ENCODE measurements at regions not wholly inside any gene's neighbourhood (a gene's known extent, or its start where the extent isn't known, plus 50 kb on each side); places are given as distances from the start of the nearest gene placed in this dataset.
"Not testable (repeated sequence)": the region's sequence is repeated elsewhere in the genome, so short reads cannot be mapped to it uniquely, and the experiment has no call there.

DNA sequence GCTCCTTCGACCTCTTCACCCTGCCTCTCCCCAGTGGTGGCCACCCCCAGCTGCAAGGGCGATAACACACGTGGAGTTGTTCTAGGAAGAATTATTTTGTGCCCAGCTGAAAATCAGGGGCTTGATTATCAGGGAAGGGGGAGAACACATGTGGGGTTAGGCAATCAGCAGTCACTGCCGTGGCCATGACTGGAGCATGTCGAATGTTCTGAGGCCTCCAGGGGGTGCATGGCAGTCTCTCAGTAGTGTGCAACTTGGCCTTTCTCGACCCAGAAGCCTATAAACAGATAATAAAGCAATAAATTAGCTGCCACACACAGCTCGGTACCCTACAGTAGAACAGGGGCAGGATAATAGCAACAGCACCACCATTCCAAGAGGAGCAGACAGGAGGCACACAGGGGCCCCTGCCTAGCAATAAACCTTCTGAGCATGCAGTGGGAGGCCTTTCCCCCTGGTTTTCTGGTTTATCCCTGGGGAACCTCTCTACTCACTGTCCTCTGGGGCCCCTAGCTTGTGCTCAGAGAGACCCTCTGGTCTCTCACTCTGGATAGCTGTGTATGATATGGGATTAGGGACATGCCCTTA lies 308.2 kb upstream of the PLGLB2 start:
- not testable (repeated sequence) for DNase-seq

DNA sequence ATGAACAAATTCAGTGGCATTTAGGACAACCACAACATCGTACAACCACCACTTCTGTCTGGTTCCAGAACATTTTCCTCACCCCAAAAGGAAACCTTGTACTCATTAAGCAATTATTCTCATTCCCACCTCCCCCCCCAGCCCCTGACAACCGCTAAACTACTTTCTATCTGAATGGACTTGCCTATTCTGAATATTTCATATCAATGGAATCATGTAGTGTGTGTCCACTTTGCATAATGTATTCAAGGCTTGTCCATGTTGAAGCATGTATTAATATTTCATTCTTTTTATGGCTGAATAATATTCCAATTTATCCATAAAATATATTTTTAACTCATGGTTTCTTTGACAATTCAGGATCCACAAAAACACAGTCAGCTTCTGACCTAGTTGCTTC lies 307.2 kb upstream of the PLGLB2 start:
- not testable (repeated sequence) for DNase-seq

DNA sequence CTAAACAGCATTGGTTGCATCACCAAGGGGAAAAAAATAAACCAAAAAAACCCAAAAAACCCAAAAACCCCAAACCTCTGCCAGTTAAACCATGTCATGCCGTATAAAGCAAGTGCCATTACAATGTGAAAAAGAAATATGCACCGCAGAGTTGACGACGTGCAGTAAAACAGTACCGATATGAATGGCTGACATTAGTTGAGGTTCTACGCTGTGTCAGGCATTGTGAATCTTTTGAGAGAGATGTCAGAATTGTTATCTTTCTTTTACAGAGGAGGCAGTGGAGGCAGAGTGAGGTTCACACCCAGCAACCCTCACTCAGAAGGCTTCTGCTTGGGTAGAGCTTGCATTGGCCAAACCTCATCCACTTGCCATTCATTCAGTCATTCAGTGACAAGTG lies 306.5 kb upstream of the PLGLB2 start:
- DNase-seq: not testable (repeated sequence)

DNA sequence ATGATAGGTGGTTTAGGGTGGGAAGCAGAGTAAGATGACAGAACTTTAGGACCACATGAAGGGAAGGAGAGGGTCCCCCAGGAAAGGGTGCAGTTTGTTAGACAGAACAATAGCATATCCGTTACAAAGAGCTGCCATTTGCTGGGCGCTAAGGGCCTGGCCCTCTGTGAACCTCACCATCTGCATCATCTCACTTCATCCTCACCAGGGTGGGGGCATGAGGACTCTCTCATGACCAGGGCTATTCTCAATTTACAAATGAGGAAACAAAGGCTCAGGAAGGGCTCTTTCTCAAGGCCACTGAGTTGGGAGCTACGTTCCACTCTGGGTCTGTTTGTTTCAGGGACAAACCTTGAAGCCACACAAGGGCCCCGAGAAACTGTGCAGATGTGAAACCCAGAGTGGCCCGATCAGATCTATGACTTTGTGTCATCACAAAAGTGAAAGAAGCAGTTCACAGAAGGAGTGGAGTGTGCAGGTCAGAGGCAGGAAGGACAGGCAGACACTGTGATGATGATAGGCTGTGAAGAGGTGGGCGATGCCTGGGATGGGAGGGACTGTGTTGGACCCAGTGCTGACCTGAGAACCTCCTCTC lies 304.8 kb upstream of the PLGLB2 start:
- not testable (repeated sequence) for DNase-seq

DNA sequence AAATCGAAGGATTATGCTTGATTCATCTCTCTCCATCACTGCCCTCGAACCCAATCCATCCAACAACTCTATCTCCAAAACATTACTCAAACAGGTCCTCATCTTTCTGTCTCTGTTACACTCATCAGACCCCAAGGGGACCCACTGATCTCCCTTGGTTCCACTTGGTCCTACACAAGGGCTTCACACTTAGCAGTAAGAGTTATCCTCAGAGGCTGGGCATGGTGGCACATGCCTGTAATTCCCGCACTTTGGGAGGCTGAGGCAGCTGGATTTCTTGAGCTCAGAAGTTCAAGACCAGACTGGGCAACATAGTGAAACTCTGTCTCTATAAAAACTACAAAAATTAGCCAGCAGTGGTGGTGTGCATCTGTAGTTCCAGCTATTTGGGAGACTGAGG lies 302.9 kb upstream of the PLGLB2 start:
- not testable (repeated sequence) for DNase-seq

DNA sequence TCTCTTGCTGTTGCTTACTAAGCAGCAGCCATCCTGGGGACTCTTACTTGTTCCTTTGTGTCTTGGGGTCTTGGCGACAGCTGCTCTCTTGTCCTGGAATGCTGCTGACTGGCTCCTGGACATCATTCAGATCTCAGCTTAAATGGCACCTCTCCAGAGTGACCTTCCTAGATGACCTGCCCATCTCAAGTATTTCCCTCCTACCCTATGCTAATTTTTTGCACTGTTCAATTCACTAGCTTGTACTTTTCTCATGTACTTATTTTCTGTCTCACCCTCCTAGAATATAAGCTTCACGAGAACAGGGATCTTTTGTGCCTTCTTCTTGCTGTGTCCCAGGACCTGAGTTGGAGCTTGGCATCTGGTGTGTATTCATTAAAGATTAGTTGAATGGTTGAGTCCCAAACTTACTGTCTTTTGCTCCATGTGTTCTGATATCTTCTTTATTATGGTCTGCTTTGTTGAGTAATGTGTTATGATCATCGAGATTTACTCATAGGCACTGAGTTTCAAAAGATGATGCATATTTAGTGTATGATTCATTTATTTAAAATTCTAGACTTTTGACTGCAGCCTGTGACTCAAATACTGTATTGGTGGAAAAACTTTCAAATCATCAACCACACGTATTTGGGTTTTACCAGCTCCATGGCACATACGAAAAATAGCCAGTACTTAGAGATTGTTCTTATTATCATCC lies 302.1 kb upstream of the PLGLB2 start:
- DNase-seq: not testable (repeated sequence)

DNA sequence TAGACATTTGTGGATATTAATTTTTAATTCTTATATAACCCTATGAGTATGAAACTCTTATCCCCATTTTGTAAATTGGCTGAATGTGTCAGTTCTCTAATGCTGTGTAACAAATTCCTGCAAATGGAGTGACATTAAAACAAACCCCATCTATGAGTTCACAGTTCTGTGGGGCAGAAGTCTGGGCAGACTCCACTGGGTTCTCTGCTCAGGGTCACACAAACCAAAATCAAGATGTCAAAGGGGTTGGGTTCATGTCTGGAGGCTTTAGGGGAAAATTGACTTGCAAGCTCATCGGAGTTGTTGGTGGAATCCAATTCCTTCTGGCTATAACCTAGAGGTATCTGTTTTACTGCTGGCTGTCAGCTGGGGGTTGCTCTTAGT lies 301.6 kb upstream of the PLGLB2 start:
- not testable (repeated sequence) for DNase-seq

DNA sequence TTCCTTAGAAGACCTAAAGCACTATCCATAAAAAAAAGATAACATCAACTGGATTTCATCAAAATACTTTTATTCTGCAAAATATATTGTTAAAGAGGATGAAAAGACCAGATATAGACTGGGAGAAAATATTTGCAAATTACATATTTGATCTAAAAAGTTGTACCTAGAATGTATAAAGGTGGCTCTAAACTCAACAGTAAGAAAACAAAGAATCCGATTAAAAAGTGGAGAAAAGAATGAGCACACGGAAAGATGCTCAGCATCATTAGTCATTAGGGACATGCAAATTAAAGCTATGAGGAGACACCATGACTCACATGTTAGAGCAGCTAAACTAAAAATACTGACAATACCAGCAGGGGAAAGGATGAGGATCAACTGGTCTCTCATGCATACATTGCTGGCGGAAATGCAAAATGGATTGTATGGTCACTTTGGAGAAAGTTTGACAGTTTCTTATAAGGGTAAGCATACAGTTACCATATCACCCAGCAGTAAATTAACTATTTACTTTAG lies 298.4 kb upstream of the PLGLB2 start:
- DNase-seq: not testable (repeated sequence)

DNA sequence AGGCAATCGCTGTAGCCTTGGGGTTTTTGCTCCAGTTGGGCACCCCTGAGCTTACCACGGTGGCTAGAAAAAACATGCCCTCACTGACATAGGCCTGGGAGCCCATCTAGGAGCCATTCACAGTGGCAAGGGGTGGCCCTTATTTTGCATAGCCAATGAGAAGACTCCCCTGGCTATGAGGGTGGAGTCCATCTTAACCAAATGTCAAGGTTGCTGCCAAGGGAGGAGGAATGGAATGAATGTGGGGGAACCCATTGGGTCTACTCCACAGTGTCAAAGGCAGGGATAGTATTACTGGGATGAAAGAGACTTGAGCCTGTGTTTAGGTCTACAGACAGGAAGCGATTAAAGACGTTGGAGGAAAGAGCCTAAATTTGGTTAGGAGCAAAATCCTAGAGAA lies 295.7 kb upstream of the PLGLB2 start:
- not testable (repeated sequence) for DNase-seq

DNA sequence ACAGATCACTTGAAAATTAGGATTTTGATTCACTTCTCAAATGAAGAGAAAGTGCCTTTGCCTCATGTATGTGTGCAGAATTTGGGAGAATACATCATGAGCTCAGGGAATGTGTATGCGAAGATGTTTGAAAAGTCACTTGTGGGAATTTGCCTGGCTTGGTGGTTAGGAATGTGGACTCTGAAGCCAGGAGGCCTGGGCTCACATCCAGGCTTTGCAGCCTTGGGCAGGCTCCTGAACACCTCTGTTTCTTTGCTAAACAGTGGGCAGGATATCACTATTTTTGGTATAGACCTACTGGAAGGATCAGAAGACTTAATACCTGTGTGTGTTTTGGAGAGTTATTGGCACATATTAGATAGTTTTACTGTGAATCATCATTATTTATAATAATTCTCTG lies 295.0 kb upstream of the PLGLB2 start:
- not testable (repeated sequence) for DNase-seq

DNA sequence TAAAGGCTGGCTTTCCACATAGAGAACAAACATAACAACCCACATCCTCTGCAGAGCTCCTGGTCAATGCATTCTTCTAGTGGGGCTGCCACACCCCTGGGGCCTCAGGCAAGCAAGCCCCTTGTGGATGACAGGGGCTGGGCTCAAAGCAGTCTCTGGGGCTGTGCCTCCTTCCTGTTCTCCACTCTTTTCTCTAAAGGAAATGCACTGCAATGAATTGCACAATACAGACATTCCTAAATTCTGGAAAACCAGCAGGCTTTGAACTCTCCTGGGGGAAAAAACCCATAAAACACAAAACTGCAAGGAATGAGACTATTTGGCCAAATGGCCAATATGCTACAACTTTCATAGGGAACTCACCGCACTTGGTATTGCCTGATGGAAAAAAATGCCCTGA lies 293.9 kb upstream of the PLGLB2 start:
- DNase-seq: not testable (repeated sequence)

DNA sequence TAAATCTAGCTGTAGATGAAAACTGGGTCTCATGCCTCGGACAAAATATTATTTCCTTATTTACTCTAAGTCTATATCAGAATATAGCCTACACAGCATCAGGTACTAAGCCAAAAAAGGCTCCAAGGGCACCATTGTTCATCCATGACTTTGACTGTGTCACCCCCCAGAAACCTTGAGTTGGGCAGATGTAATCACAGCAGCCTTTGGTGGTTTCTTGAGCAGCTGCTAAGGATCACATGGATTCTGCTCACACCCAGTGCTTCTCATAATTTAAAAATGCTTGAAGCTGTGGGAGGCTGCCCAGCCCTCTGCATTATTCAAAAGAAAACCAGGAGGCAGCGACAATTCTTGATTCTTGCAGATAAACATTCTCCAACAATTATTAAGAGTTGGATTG lies 293.5 kb upstream of the PLGLB2 start:
- not testable (repeated sequence) for DNase-seq

DNA sequence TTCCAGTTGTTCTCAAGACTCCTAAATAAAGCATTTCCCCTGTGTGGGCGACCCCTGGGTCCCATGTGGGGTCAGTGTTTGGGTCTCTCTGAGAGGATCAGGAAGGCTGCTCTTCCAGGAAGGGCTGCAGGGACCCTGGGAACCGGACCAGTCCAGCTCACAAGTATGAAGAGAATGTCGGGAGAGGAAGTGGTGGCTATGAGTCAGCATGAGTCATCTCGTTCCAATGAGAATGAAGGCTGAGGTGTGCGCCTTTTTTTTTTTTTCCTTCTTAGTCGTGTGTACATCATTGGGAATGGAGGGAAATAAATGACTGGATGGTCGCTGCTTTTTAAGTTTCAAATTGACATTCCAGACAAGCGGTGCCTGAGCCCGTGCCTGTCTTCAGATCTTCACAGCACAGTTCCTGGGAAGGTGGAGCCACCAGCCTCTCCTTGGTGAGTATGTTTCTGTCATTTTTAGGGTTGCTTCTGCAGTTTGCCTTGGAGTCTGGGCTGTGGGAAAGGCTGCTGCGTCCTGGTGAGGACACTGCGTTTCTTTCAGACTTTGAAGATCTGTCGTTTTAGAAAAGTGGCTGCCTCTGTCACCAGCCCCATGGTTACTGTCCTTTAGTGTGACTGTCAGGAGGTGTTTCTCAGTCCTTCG lies 292.6 kb upstream of the PLGLB2 start:
- not testable (repeated sequence) for DNase-seq

DNA sequence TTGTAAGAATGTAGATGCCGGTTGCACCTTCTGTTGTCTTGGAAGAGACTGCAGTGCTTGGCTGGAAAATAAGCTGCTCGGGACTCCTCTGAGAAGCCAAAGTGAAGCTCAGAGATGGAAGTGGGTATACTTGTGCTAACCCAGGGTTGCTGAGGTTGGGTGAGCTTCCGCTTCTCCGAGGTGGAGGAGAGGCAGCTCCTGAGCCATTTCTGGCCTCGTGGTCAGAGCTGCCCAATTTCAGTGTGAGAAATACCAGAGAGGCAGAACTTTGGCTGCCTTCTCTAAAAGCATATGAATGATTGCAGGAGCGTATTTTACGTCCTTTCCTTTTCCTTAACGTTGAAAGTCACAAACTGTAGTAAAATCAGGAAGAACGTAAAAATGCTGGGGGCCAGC lies 292.0 kb upstream of the PLGLB2 start:
- DNase-seq: not testable (repeated sequence)

DNA sequence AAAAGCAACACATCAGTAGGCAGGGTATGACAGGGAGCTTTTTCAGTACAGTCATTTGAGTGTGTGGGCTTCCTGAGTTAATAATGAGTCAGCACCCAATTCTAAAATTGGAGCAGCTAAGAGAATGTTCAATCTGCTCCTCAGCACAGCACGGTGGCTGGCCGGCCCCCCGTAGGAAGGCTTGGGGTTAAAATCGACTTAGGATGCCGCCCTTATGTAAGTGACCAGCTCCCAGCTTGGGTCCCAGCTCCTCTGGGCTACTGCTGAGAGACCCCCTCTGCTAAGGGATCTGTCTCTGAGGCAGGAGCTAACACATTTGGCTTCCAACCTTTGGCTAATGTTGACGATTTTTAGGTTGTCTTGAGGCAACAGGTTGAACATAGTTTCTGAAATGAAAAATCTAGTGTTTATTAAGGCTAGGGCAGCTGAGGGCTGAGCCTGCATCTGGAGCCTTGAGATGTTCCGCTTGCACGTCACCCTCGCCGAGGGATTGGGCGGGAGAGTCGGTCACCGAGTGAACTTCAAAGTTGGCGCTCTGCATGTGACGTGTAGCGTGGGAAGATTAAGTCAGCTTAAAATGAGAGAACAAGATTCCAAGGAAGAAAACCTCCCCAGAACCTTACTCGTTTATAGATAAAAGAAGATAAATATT lies 291.3 kb upstream of the PLGLB2 start:
- peak; percentile 11 for DNase-seq

DNA sequence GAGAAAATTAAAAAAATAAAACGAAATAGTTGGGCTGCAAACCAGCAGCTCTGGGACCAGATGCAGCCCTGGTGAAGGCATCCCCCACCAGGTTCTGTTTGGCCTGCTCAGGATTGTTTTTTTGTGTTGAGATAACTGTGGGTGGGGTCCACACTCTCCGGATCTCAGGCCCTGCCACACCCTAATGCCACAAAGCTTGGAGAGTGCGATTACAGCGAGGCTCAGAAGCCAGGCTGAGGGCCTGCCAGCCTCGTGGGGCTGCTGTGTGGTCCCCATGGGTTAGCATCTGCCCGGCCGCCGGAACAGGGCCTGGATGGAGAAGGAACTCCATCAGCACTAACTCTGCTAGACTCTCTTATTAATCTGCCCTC lies 290.8 kb upstream of the PLGLB2 start:
- DNase-seq: not testable (repeated sequence)

DNA sequence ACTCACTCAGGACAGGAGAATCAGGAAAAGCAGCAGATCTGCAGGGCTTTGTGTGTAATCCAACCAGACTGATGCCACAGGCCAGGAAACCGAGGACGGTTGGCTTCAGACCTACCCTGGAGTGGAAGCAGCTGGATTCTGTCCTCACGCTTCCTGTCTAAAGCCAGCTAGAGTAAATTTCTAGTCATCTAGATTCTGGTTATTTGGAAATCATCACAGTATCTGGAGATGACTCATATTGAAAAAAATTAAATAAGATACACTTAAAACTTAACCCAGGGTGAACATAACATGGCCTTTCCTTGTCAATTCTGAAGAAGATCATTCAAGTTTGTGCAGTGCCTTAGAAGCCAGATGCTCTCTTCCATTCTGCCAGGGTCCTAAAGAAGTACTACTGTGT lies 288.9 kb upstream of the PLGLB2 start:
- not testable (repeated sequence) for DNase-seq

DNA sequence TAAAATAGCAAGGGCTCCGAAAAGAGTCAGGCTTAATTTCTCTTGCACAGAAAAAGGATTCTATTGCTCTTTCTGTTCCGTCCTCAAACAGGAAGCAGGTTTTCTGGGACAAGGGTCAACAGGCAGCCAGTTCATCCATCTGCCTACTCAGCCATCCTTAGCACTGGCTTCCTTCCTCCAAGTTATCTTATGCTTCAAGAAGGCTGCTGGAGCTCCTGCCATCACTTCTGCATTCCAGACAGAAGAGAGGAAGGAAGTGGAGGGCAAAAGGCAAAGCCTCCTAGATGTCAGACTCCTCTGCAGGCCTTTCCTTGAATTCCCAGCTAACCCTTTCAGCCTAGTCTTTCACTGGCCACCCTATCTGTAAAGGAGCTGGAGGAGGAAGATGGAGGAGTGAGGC lies 287.8 kb upstream of the PLGLB2 start:
- DNase-seq: not testable (repeated sequence)

DNA sequence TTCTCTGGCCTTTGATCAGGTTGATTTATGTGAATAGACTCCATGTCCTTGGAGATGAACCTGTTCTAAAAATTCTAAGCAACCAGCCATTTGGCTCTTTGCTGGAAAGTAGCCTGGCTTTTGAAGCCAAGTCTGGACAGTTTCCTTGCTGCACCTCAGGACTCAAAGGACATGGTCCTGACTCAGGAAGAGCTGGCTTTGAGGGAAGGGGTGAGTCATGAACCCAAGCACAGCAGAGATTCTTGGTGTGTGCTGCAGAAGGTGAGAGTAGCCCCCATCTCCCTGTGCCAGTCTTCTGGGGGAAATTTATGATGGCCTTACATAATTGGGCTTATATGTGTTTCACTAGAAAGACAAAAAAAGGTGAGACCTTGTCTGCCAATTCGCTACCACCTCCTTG lies 287.2 kb upstream of the PLGLB2 start:
- DNase-seq: not testable (repeated sequence)

DNA sequence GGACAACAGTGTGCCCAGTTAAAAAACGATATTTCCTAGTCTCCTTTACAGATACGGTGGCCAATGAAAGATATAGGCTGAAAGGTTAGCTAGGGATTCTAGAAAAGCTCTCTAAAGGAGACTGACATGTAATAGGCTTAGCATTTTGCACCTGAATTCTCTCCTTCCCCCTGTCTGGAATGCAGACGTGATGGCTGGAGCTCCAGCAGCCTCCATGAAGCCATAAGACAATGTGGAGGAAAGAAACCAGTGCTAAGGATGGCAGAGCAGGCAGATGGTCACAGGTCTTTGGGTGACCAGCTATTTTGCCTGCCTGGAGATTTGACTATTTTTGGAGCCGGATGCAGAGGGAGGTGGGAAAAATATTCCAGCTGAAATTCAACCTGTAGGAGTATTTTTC lies 286.2 kb upstream of the PLGLB2 start:
- DNase-seq: not testable (repeated sequence)

DNA sequence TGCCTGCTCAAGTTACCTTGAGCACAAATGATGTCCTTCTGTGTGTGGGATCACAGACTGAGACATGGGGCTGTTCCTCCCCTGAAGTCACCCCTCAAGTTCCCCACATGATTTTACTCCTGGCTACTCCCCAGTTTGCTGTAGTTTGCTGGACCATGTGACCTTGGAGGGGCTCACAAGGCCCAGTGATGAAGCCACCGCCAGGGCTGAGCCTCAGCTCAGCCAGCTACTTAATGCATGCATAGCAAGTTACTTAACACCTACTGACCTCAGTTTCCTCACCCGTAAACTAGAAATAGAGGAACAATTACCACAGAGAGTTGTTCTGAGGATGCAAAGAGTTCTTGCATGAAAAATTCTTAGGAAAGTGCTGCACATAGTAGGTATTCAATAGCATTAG lies 283.7 kb upstream of the PLGLB2 start:
- DNase-seq: peak; percentile 18

DNA sequence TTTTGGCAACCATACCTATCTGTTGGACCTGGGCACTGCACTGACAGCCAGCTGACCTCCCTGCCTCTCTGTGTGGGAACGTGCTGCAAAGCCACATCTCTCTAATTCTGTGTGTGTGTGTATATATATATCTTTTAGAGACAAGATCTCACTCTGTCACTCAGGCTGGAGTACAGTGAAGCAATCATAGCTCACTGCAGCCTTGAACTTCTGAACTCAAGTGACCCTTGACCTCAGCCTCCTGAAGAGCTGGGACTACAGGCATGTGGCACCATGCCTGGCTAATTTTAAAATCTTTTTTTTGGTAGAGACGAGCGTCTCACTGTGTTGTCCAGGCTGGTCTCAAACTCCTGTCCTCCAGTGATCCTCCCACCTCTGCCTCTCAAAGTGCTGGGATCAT lies 282.2 kb upstream of the PLGLB2 start:
- DNase-seq: not testable (repeated sequence)

DNA sequence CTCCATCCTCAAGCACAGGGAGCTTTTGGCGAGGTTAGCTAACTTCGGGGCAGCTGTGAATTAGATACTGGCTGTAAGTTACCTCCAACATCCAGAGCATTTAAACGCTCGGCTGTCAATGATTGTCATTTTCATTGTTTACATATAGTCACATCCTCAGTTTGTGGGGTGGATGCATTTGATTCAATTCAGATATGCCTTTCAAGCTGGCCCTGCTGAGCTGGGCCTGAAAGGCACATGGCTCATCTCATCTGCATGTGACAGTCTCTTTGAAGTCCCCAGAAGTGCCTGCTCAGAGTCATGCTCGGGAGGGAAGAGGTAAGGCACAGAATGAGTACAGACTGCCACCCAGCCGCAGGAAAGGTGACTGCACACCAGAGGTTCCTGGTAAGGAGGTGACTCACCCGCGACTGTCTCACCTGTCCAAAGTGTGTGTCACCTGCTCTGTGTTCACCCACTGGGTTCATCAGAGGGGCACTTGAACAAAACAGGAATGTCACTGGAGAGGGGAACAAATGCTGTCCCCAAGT lies 281.2 kb upstream of the PLGLB2 start:
- peak; percentile 80 for DNase-seq
